ENCODE measurements at regions not wholly inside any gene's neighbourhood (a gene's known extent, or its start where the extent isn't known, plus 50 kb on each side); places are given as distances from the start of the nearest gene placed in this dataset.

DNA sequence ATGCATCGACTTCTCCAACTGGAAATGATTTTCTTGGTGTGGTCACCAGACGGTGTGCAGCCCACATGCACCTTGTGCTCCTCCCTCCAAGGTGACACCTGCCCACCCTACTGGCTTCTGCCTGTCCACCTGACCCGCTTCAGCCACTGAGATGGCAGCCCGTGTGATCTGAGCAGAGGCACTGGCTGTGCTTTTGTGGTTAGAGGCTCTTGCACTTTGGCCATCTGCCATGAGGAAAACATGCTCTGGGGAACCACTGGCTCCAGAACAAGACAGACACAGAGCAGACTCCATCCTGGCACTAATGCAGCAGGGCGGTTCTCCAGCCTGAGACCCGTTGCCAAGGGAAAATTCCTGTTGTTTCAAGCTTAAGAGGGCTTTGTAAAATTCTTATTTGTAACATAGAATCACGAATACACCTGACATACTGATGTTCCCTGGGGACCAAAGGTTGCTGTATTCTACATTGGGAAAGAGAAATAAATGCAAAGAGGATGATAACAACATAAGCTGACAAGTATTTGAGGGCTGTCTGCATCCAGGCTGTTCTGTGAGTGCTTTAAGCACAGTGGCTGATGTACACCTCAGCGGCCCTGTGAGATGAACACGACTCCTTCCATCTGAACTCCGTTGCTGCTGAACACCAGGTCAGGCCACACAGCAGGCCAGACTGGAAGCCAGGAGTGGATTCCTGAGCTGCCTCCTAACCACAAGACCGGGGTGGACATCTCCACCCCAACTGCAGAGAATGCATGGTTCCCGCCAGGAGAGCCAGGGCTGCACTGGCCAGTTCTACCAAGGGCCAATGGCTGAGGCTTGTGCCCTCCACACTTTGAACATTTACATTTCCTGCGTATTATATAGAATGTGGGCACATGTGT, 820.4 kb downstream of the GALR1 start:
- peak; percentile 75 for DNase-seq (ENCODE audit: low spot score)

DNA sequence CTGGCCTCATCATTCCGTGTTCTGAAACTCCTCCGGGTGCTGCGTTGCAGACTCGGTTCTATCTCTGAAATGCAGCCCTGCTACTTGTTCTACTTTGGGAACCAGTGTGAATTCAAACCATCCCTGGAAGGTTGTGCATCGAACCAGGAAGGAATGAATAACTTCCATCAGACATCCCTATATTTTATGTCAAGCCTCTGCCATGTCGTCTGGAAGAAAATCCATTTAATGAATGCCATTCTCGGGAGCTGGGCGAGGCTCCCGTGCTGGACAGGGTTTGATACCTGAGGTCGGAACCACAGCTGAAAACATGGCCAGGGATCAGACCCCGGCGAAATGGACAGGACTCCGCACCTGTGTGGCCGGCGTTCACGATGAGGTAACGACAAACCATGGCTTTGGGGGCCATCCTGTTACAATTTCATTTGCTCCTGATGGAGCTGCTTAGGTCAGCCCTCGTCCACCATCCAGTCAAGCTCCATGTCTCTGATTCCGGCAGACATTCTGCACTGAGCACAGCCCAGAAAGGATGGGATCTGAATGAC, 821.6 kb downstream of the GALR1 start:
- no peak for DNase-seq (ENCODE audit: low spot score)

DNA sequence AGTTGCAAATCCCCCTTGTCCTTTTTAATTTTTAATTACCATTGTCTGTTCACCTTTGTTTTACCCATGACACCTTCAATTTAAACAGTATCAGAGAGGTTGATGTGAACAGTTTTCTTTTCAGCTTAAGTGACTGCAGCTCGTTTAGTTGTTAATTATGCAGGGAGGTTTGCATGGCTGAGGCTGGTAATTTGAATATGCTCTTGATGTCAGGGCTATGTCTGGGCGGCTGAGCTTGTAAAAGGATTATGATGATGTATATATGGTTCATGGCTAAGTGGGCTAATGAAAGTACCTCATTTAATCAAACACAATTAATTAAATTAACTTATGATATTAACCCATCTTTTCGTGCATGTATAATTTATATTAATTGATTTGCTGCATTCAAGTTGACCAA, 822.1 kb downstream of the GALR1 start:
- DNase-seq (ENCODE audit: low spot score), result no peak

DNA sequence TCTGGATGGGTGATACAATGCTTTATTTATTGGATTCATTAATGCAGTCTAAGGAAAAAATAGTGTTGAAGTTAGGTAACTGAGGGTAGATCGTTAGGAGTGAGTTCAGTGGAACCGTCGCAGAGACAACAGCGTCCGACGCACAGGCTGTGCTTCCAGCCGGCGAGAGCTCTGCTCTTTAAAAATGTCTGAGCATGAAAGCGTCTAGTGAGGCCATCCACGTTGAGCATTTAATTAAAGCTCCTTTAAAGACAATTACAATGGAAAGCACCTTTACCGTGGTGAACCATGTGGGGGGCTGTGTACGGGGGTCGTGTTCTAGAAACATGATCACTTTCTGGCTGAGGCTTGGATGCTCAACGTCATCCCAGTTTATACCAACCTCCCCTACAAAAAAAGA, 822.7 kb downstream of the GALR1 start:
- no peak for DNase-seq (ENCODE audit: low spot score)

DNA sequence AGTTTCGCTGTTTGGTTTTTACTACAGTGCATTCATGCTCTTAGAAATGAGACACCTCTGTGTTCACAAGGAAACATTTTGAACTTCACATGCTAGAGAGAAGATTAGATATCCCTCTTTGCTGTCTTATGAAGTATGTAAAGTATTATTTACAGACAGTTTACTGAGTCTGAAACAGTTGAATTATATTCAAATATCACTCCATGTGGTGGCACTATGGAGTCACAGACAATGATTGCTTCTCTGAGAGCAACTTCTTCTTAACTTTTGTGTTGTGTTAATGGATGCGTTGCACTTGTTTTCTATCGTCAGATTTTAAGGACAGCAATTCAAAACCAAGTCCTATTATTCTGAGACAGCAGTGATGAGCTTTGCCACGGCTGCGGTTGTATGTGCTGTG, 823.6 kb downstream of the GALR1 start:
- DNase-seq (ENCODE audit: low spot score), result peak; percentile 39

DNA sequence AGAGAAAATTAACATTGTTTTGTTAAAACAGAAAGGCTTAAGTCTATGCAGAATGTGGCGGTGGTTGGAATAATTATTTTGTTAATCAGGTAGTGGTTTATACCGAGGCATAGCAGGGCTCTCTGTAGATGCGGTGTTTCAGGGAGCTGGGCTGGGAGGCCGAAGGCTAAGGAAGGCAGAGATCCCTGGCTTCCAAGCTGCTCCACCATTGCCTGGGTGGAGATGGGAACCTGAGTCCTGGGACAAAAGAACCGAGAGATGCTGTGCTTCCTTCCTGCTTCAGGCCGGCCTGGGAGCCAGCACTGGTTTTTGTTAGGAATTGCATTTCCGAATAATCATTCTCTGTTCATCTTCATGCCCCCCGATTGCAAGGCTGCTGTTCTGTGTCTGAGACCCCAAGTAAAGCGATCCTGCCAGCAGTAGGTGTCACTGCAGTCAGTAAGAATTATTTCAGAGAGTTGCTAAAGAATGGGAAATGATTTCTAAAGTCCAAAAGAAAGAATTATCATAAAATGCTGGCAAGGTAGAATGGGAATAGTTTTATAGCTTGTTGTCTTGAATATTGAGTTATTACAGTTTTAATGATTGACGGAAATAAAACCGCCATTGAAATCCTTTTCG, 824.9 kb downstream of the GALR1 start:
- no peak for DNase-seq (ENCODE audit: low spot score)

DNA sequence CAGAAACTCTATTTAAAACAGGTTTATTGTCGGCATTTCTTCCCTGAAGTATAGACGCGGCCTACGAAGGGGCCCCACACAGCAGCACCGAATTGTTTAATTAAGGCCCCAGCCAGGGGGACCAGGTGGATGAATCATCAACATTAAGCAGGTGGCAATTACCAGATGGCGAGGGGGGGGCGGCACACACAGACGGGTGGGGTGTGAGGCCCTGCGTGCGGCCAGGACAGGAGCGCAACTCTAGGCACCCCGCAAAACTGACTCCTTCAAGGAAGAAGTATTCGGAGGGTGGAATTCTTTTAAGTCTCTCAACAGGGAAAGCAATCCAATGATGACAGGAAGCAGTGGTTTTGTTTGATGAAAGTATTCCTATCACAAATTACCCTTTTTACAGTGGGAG, 830.4 kb downstream of the GALR1 start:
- DNase-seq (ENCODE audit: low spot score), result no peak

DNA sequence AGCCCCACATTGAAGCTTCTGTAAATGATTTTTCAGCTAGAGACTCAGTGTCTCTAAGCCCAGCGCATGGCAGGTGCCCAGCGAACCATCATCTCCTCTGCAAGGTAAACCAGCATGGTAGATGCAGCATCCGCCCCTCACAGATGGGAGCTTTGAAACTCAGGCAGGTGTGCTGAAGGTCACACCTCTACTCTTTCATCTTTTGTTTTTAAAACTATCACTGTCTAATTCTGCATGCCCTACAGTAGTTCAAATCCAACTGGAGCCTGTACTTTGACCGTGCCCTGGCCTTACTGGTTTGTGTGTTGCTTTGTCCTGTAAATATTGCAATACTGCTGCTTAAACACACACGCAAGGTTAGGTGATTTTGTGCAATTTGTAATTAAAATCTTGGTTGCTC, 831.1 kb downstream of the GALR1 start:
- no peak for DNase-seq (ENCODE audit: low spot score)

DNA sequence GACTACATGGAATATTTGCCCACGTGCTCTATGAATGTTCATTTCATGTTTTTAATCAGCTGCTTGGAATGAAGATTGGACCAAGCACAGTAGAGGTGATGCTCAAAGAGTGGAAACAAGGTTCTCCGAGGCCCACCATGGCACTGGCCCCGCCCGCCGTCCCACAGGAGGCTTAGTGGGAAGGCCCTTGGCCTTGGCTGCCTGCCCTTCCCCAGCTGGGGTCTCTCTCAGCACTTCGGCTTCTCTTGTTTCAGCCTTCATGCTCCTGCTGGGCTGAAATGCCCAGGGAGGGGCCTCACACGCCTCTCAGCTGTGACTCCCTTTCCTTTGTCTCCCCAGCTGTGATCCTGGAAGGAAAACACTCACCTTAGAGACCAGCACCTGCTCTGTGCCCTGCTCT, 833.2 kb downstream of the GALR1 start:
- no peak for DNase-seq (ENCODE audit: low spot score)

DNA sequence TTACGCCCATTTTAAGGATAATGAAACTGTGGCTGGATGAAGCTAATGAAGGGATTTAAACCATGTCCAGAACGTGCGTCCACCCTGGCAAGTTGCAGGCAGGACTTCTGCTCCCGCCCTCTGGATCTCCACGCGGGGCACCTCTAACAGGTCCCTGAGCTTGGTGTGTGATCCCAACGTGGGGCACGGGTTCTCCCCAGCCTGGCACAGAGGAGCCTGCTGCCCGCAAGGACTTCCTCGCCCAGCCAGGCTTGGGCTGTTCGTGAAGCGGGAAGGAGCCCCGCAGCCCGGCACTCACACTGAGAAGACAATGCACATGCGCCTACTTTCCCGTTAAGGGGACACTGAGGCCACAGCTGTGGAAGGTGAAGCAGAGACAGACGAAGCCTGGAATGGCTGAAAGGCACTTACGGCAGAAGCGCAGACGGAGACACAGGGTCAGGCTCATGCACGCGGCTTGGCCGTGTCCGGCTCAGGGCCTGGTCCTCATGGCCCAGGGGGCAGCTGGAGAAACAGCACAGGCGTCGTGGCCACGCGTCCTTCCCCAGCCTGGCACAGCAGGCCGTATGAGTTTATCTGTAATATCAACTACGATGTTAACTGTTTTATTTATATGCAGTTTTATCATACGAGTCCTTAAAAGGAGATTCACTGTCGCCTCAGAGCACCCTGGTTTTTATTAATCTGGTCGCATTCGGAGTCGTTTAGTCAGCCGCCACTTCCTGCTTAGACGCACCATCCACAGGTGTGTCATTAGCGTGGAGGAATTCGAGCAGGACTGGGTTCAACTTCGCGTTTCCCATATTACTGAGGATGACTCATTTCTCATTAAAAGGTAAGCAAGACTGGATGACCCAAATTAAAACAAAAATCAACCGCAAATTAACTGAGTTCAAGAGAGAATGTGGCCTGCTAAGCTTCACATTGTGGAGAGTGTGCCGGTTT, 835.9 kb downstream of the GALR1 start:
- DNase-seq (ENCODE audit: low spot score), result peak; percentile 84

DNA sequence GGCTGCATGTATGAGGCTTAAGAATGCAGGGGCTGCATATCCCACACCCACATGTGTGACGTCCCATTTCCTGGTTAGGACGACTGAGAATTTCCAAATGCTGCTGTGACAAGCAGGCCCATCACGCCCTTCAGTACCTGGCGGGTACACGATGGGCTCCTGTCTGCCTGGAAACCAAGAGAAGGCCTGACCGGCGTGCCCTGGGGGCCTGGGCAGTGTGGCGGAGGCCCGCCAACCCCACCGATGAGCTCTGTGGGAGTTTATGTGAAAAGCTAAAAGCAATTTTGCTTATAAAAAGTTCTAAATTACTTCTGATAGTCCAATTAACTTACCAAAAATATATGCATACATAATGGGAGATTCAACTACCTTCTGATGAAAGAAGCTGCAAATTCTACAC, 837.3 kb downstream of the GALR1 start:
- no peak for DNase-seq (ENCODE audit: low spot score)

DNA sequence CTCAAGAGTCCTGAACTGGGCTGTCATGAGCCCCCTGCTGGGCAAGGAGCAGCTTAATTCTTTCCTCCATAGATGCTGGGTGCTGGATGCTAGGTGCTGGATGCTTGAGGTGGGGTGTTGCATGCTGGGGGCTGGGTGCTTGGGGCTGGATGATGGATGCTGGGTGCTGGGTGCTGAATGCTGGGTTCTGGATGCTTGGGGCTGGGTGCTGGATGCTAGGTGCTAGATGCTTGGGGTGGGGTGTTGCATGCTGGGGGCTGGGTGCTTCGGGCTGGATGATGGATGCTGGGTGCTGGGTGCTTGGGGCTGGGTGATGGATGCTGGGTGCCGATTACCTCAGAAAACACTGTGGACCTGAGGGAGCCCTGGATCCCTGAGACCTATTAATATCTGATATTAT, 837.7 kb downstream of the GALR1 start:
- DNase-seq (ENCODE audit: low spot score), result no peak

DNA sequence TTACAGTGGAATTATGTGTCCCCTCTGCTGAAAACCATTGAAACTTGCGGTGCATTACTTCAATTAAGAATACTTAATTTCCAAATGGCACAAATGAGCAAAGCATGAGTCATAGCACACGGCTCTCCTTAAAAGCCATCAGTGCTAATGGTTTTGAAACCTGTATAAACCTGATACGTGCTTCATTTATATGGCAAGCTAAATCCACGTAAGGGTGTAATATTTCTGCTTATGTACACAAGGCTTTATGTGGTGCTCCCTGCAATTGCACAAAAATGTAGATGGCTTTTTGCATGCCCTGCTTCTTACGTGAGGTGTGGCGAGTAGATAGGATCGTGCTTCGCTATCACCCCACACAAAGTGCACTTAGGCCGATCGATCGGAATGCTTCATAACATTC, 840.9 kb downstream of the GALR1 start:
- DNase-seq (ENCODE audit: low spot score), result peak; percentile 78

DNA sequence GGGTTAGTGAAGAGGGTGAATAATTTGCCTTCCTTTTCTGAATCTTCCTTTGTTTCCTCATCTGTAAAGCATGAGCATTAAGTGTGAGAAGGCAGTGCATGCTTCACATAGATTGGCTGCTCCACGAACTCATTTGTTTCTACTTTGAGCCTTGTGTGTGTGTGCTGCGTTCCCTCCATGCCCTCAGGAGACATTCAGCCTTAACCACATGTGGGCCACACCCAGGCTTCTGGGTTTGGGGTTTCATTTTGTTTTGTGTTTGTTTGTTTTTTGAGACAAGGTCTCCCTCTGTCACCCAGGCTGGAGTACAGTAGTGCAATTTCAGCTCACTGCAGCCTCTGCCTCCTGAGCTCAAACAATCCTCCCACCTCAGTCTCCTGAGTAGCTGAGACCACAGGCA, 843.3 kb downstream of the GALR1 start:
- peak; percentile 76 for DNase-seq (ENCODE audit: low spot score)

DNA sequence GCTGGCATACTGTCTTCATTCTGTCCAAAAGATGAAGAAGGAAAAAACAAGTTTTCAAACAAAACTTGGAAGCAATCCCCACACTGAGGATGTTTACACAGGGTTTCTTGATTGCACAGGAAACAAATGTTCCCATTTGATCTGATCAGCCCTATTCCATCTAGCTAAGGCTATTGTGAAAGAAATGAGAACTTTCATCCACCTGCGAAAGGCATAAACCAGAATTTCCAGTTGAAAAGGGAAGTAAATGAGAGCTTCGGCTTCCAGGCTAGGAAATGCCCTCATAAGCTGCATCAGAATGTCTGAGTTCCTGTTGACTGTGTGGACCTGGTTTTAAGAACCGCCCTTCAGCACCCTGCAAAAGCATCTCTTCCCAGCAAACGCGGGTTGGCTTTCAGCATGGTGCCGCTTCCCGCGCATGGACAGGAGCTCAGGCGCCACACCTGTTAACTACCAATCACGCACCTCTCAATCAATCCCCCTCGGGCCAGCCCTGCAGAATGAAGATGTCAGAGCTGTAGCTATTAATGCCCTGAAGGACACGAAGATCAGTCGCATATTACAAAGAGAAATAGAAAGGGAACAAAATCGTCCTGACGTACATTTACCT, 850.4 kb downstream of the GALR1 start:
- DNase-seq (ENCODE audit: low spot score), result no peak

DNA sequence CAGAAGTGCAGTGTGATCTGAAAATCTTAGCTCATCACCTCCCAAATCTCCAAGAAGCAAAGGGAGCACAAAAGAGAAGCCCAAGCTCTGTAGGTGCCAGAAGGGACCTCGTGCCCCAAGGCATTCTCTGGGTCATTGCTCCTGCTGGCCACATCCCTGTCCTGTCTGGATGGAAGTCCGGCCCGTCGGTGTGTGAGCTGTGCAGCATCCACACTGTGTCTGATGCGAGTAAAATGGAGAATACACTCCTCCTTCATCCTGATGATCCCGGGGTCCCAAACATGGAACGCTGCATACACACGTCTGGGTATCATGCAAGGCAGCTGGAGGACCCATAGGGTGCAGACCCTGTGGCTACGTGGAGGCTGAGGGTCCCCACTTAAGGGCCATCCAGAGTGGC, 851.4 kb downstream of the GALR1 start:
- DNase-seq (ENCODE audit: low spot score), result no peak

DNA sequence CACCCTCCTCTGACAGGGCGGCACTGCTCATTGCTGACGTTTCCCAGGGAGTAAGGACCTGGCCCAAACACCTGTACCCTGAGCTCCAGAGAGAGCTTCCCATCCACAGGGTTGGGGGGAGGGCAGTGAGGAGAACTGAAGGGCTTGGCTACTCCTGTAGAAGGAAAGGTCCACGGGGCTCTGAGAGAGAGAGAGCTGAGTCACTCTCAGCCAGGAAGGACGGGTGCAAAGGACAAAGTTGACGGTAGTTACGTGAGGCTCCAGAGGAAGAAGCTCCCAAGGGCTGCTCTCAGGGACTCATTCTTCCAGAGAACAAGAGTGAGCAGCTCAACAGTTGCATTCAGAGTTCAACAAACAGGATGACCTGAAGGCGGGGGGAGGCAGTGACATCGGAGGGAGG, 852.5 kb downstream of the GALR1 start:
- no peak for DNase-seq (ENCODE audit: low spot score)

DNA sequence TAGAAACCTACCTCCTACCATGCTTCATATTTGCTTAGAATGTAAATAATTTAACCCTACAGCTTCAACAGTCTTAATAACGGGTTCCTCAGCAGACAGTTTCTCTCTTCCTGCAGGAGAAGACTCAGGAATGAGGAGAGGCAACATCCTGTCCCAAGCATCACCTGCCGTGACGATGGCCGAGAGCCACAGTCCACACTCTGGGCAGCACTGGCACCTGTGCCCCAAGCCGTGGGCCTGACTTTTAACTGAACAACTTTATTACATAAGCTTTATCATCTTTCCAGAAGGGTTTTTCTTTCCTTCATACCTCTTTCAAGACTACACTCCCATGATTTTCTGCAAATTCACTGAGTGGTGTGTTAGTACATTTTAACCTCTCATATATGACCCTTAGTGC, 856.0 kb downstream of the GALR1 start:
- no peak for DNase-seq (ENCODE audit: low spot score)

DNA sequence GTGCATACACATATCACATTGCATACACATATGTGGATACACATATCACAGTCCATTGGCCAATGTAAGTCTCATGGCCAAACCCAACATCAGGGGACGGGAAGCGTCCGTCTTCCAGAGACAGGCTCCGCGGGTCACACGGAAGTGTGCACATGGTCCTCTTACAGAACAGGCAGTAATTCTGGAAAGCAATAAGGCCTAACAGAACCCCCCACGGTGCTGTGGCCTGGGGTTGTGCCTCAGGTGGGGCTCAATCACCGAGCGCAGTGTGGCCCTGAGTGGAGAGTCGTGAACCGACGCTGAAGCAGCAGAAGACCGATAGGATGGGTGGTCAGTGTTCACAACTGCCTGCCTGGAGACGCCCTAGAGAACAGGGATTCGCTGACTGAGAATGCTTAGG, 857.3 kb downstream of the GALR1 start:
- no peak for DNase-seq (ENCODE audit: low spot score)

DNA sequence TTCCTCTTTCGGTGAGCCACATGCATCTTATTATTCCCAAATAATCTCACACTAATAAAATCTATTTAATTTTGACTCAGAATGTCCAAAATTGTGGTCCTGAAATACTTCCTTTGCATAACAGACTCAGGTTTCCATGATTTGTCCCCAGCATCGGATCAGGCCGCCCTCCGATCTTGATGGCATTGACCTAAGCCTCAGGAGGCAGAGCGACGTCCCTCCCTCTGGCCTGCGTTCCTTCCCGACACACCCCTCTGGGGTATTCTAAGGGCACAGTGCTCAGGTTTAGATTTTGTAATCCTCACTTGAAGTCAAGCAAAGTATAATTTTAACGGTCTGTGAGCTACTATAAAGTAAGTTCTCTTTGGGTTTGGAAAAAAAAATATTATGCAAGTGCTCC, 857.7 kb downstream of the GALR1 start:
- no peak for DNase-seq (ENCODE audit: low spot score)

DNA sequence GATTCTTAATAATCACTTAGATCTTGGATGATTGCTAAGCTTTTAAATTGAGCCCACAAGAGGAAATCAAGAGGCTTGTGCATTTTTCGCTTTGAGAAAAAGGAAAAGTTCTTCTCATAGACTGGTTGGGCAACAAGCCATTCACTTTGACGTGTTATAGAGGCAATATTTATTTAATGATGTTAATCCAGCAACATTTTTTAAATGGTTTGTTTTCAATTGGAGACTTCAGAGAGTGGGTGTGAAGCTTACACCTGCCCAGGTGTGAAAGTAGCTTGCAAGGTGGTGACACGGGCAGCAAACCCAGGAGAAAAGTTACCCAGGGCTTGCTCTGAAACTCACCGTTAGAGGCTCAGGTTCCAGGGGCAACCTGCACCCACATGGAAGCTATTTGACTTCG, 858.9 kb downstream of the GALR1 start:
- DNase-seq (ENCODE audit: low spot score), result no peak

Data from H4 (cell line).